ENCODE measurements at regions not wholly inside any gene's neighbourhood (a gene's known extent, or its start where the extent isn't known, plus 50 kb on each side); places are given as distances from the start of the nearest gene placed in this dataset.

DNA sequence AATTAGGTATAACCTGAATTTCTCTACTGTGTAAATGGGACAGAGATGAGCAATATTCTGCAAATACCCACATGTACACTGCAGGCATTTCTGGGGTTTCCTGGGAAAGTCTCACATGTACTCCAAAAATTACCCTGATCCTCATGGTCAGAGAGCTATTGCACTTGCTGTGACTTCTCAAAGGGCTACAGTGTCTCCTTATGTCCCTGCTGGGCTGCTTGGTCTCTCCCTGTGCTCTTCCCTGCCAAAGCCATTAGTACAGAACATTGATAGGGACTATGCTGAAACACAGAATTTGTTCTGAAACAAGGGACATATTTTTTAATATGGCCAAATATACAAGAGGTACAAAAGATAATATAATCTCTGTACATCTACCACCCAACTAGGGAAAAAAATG, 924.4 kb upstream of the NXPH2 start:
- no peak overlapping the region for H2AFZ ChIP-seq (ENCODE audit: insufficient read depth, low read depth, low read length, poor library complexity, severe bottlenecking)
- H3K79me2 ChIP-seq (ENCODE audit: control insufficient read depth, insufficient read depth, low read length): no peaks in the 10 kb centered on the region
- Mint-ChIP-seq H3K4me1 (no peaks in the 10 kb centered on the region), H3K27ac (no peak overlapping the region), H3K4me3 (no peak overlapping the region), H3K9me3 (ENCODE audit: insufficient read depth) (no peaks in the 10 kb centered on the region), H3K27me3 (no peaks in the 10 kb centered on the region)
- H4K20me1 ChIP-seq (ENCODE audit: control insufficient read depth, insufficient read depth, low read length, poor library complexity, severe bottlenecking): no peaks in the 10 kb centered on the region
- ChIA-PET CTCF (no interaction called here), POLR2A (no interaction called here)
- intact Hi-C loops (cut with micrococcal nuclease): no loop called here
- H3K4me3 ChIP-seq (ENCODE audit: control extremely low read depth in 1 of 5, extremely low read depth in 1 of 5, insufficient read depth in 1 of 5, low read depth in 2 of 5, low read length in 4 of 5): no peak overlapping the region
- TF ChIP-seq EZH2 (IDR thresholded peaks at IDR 0.05; ENCODE audit: borderline replicate concordance, insufficient read depth, low read depth, low read length, poor library complexity, severe bottlenecking): no peak
- TF ChIP-seq, protein P1, sequence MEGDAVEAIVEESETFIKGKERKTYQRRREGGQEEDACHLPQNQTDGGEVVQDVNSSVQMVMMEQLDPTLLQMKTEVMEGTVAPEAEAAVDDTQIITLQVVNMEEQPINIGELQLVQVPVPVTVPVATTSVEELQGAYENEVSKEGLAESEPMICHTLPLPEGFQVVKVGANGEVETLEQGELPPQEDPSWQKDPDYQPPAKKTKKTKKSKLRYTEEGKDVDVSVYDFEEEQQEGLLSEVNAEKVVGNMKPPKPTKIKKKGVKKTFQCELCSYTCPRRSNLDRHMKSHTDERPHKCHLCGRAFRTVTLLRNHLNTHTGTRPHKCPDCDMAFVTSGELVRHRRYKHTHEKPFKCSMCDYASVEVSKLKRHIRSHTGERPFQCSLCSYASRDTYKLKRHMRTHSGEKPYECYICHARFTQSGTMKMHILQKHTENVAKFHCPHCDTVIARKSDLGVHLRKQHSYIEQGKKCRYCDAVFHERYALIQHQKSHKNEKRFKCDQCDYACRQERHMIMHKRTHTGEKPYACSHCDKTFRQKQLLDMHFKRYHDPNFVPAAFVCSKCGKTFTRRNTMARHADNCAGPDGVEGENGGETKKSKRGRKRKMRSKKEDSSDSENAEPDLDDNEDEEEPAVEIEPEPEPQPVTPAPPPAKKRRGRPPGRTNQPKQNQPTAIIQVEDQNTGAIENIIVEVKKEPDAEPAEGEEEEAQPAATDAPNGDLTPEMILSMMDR (IDR thresholded peaks at IDR 0.05): no peak
- no peak overlapping the region for H3K9ac ChIP-seq (ENCODE audit: low read length)
- peaks cover 0 to 3% (median 0%) of the 10 kb centered on the region in 3 donors for H3K9me3 ChIP-seq (ENCODE audit: control extremely low read depth in 1 of 3, control insufficient read depth in 2 of 3, insufficient read depth in 1 of 3, low read length in 2 of 3)
- H3K27me3 ChIP-seq (replicated peaks in 1 of 4; ENCODE audit: control extremely low read depth in 1 of 4, control insufficient read depth in 3 of 4, insufficient read depth in 4 of 4, low read length in 3 of 4): no peaks in the 10 kb centered on the region
- no peak overlapping the region for H3K27ac ChIP-seq (ENCODE audit: low read length in 2 of 2)
- H3K36me3 ChIP-seq (replicated peaks in 1 of 2; ENCODE audit: control extremely low read depth in 1 of 2, control insufficient read depth in 1 of 2, extremely low read depth in 1 of 2, insufficient read depth in 2 of 2, low read length in 1 of 2): no peaks in the 10 kb centered on the region
- H3K4me1 ChIP-seq (ENCODE audit: control insufficient read depth in 2 of 2, insufficient read depth in 2 of 2, low read length in 2 of 2): no peaks in the 10 kb centered on the region
- no peak for ATAC-seq (ENCODE audit: low read depth)
- no peak for DNase-seq
- H3K4me2 ChIP-seq (replicated peaks; ENCODE audit: low read depth, low read length, poor library complexity, severe bottlenecking): no peak overlapping the region

- H3K27me3 ChIP-seq (replicated peaks in 1 of 4; ENCODE audit: control extremely low read depth in 1 of 4, control insufficient read depth in 3 of 4, insufficient read depth in 4 of 4, low read length in 3 of 4): no peaks in the 10 kb centered on the region
- ATAC-seq (ENCODE audit: low read depth) (no peak), DNase-seq (no peak)
- no peaks in the 10 kb centered on the region for H3K9me3 Mint-ChIP-seq (ENCODE audit: insufficient read depth)
- H3K4me1 ChIP-seq (ENCODE audit: control insufficient read depth in 2 of 2, insufficient read depth in 2 of 2, low read length in 2 of 2): no peaks in the 10 kb centered on the region
- no peak overlapping the region for H3K4me2 ChIP-seq (replicated peaks; ENCODE audit: low read depth, low read length, poor library complexity, severe bottlenecking)
- H3K36me3 ChIP-seq (replicated peaks in 1 of 2; ENCODE audit: control extremely low read depth in 1 of 2, control insufficient read depth in 1 of 2, extremely low read depth in 1 of 2, insufficient read depth in 2 of 2, low read length in 1 of 2): no peaks in the 10 kb centered on the region
- POLR2A ChIA-PET: no interaction called here
- H3K27me3 Mint-ChIP-seq: no peaks in the 10 kb centered on the region
- no peak overlapping the region for H3K27ac Mint-ChIP-seq
- no peaks in the 10 kb centered on the region for H3K4me1 Mint-ChIP-seq
- H3K27ac ChIP-seq (ENCODE audit: low read length in 2 of 2): no peak overlapping the region
- no peak for TF ChIP-seq EZH2 (IDR thresholded peaks at IDR 0.05; ENCODE audit: borderline replicate concordance, insufficient read depth, low read depth, low read length, poor library complexity, severe bottlenecking)
- TF ChIP-seq, protein P1 (IDR thresholded peaks at IDR 0.05): no peak
- no peaks in the 10 kb centered on the region for H3K9me3 ChIP-seq (ENCODE audit: control extremely low read depth in 1 of 3, control insufficient read depth in 2 of 3, insufficient read depth in 1 of 3, low read length in 2 of 3)
- intact Hi-C loops (cut with micrococcal nuclease): no loop called here
- CTCF ChIA-PET: no interaction called here
- WGBS (ENCODE audit: insufficient coverage): no CpG with 5 or more reads among the region's 1 CpG
- no peak overlapping the region for H2AFZ ChIP-seq (ENCODE audit: insufficient read depth, low read depth, low read length, poor library complexity, severe bottlenecking)
- no peaks in the 10 kb centered on the region for H3K79me2 ChIP-seq (ENCODE audit: control insufficient read depth, insufficient read depth, low read length)
- H4K20me1 ChIP-seq (ENCODE audit: control insufficient read depth, insufficient read depth, low read length, poor library complexity, severe bottlenecking): no peaks in the 10 kb centered on the region
- no peak overlapping the region for H3K4me3 ChIP-seq (ENCODE audit: control extremely low read depth in 1 of 5, extremely low read depth in 1 of 5, insufficient read depth in 1 of 5, low read depth in 2 of 5, low read length in 4 of 5)
- H3K9ac ChIP-seq (ENCODE audit: low read length): no peak overlapping the region
- no peak overlapping the region for H3K4me3 Mint-ChIP-seq
Observed at GRCh38 chr2:139694327-139694726, 914.1 kb upstream of the NXPH2 start.

Measured in B cell (primary cell).